Limb (tissue), 2 donors: ENCODE measurements at regions not wholly inside any gene's neighbourhood (a gene's known extent, or its start where the extent isn't known, plus 50 kb on each side); places are given as distances from the start of the nearest gene placed in this dataset.

Source experiments
- DNase-seq, 2 donors: peaks; one replicate each; pipeline ENCODE4 v3.0.0-alpha.2; 2016; ENCODE audit errors: extremely low spot score in 2 of 2

GRCh38 chr3:145522179-145522578, 638.8 kb downstream of the PLOD2 start:
- no peak for DNase-seq

GRCh38 chr3:145522893-145523651, 637.9 kb downstream of the PLOD2 start:
- no peak for DNase-seq

- DNase-seq, result no peak
Observed at GRCh38 chr3:145531548-145531947, 629.4 kb downstream of the PLOD2 start.

GRCh38 chr3:145533696-145534095, 627.3 kb downstream of the PLOD2 start:
- DNase-seq, result no peak

GRCh38 chr3:145536461-145536860, 624.5 kb downstream of the PLOD2 start:
- DNase-seq, result no peak

- DNase-seq, result no peak
Observed at GRCh38 chr3:145550522-145550921, 610.5 kb downstream of the PLOD2 start.

- DNase-seq, result no peak
Observed at GRCh38 chr3:145557405-145557804, 603.6 kb downstream of the PLOD2 start.

- no peak for DNase-seq
Observed at GRCh38 chr3:145578471-145578870, 582.5 kb downstream of the PLOD2 start.

- no peak for DNase-seq
Observed at GRCh38 chr3:145581694-145582093, 579.3 kb downstream of the PLOD2 start.

- no peak for DNase-seq
Observed at GRCh38 chr3:145604851-145605250, 556.1 kb downstream of the PLOD2 start.

- no peak for DNase-seq
Observed at GRCh38 chr3:145620002-145620401, 541.0 kb downstream of the PLOD2 start.

GRCh38 chr3:145620486-145620885, 540.5 kb downstream of the PLOD2 start:
- no peak for DNase-seq

- no peak for DNase-seq
Observed at GRCh38 chr3:145623349-145623748, 537.6 kb downstream of the PLOD2 start.

GRCh38 chr3:145628211-145628610, 532.8 kb downstream of the PLOD2 start:
- no peak for DNase-seq

- no peak for DNase-seq
Observed at GRCh38 chr3:145637105-145637504, 523.9 kb downstream of the PLOD2 start.

- DNase-seq, result no peak
Observed at GRCh38 chr3:145639003-145639606, 521.9 kb downstream of the PLOD2 start.

GRCh38 chr3:145639875-145640274, 521.1 kb downstream of the PLOD2 start:
- no peak for DNase-seq

GRCh38 chr3:145648396-145648795, 512.6 kb downstream of the PLOD2 start:
- DNase-seq, result no peak

- DNase-seq, result no peak
Observed at GRCh38 chr3:145649368-145649887, 511.6 kb downstream of the PLOD2 start.

GRCh38 chr3:145650170-145650569, 510.8 kb downstream of the PLOD2 start:
- no peak for DNase-seq

- no peak for DNase-seq
Observed at GRCh38 chr3:145671121-145671520, 489.9 kb downstream of the PLOD2 start.

GRCh38 chr3:145673838-145674237, 487.1 kb downstream of the PLOD2 start:
- DNase-seq, result no peak

- no peak for DNase-seq
Observed at GRCh38 chr3:145678401-145678800, 482.6 kb downstream of the PLOD2 start.
